ENCODE measurements at regions not wholly inside any gene's neighbourhood (a gene's known extent, or its start where the extent isn't known, plus 50 kb on each side); places are given as distances from the start of the nearest gene placed in this dataset.

DNA sequence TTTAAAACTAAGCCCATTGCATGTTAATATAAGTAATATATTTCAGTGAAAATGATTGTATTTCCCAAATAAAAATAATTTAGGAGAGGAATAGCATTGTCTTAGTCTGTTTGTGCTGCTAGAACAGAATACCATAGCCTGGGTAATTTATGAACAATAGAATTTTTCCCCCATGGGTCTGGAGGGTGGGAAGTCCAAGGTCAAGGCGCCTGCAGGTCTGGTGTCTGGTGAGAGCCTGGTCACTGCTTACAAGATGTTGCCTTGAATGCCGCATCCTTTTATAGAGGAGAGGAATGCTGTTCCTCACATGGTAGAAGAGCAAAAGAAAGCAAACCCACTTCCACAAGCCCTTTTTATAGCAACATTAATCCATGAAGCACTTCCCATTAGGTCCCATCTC lies 161.3 kb upstream of the ZFHX3 start:
- H3K27me3 ChIP-seq, result no peaks in the 10 kb centered on the region
- H3K36me3 ChIP-seq, result no peaks in the 10 kb centered on the region
- no peak for DNase-seq (ENCODE audit: low spot score)
- H3K9me3 ChIP-seq, result no peaks in the 10 kb centered on the region
- H3K4me1 ChIP-seq, result no peaks in the 10 kb centered on the region
- no peak overlapping the region for H3K27ac ChIP-seq
- H3K4me3 ChIP-seq, result no peak overlapping the region
- no peak for TF ChIP-seq CTCF (IDR thresholded peaks at IDR 0.05)

DNA sequence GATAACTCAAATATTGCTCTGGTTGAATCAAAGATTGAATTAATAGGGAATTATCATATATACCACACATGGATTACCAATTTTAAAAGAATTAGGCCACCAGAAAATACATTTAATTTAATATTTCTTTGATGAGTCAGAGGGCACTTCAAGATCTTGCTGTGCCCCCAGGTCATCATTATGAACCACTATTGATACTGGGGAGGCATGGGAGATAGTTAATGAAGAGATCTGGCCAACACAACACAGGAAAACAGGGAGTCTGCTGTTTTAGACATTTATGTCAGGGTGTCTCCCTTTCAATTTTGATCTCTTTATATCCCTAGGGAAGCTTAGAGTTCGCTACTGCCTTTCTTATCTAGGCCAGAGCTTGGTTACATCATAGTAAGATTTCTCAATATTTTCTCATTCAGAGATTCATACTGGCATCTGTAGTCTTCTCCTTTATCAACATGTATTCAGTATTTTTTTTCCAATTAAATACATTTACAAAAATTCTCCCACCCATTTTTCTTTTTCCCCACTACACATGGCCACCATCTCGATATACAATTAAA lies 158.3 kb upstream of the ZFHX3 start:
- no peaks in the 10 kb centered on the region for H3K36me3 ChIP-seq
- H3K27me3 ChIP-seq, result no peaks in the 10 kb centered on the region
- no peak for TF ChIP-seq CTCF (IDR thresholded peaks at IDR 0.05)
- no peak overlapping the region for H3K27ac ChIP-seq
- H3K4me3 ChIP-seq, result no peak overlapping the region
- H3K9me3 ChIP-seq, result no peaks in the 10 kb centered on the region
- DNase-seq (ENCODE audit: low spot score), result no peak
- no peaks in the 10 kb centered on the region for H3K4me1 ChIP-seq

GRCh38 chr16:73205153-73205886 lies 157.4 kb upstream of the ZFHX3 start:
- H3K4me3 ChIP-seq, result no peak overlapping the region
- H3K27ac ChIP-seq, result no peak overlapping the region
- H3K36me3 ChIP-seq, result no peaks in the 10 kb centered on the region
- DNase-seq (ENCODE audit: low spot score), result no peak
- no peaks in the 10 kb centered on the region for H3K4me1 ChIP-seq
- TF ChIP-seq CTCF (IDR thresholded peaks at IDR 0.05), result no peak
- H3K9me3 ChIP-seq, result no peaks in the 10 kb centered on the region
- H3K27me3 ChIP-seq, result no peaks in the 10 kb centered on the region

DNA sequence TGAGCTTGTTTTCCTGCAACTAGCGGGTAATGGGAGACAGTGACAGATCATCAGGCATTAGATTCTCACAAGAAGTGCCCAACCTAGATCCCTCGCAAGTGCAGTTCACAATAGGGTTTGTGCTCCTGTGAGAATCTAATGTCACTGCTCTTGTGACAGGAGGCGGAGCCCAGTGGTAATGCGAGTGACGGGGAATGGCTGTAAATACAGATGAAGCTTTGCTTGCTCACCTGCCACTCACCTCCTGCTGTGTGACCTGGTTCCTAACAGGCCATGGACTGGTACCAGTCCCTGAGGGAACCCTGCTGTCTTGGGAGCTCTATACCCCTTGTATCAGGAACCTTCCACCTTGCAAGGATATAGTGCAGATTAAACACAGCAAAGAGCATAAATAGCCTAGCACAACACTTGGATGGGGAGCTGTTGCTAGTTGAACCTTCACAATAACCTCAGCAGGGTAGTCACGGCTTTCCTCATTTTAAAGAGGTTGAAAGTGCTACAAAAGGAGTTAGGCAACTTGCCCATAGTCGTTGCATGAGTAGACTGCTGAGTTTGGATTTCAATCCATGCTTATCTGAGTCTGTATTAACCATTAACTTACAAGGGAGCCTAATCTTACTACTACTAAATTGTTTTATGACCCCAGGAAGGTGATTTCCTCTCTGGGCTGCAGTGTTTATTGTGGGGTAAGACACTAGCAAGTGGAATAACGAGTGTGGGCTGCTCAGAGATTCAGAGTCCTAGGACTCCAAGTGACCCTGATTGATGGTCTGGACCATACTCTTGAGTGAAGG lies 156.6 kb upstream of the ZFHX3 start:
- Histone ChIP-seq H3K27ac (no peak overlapping the region), H3K4me3 (no peak overlapping the region), H3K27me3 (no peaks in the 10 kb centered on the region), H3K4me1 (no peaks in the 10 kb centered on the region), H3K36me3 (no peaks in the 10 kb centered on the region), H3K9me3 (no peaks in the 10 kb centered on the region)
- no peak for TF ChIP-seq CTCF (IDR thresholded peaks at IDR 0.05)
- DNase-seq (ENCODE audit: low spot score), result no peak

DNA sequence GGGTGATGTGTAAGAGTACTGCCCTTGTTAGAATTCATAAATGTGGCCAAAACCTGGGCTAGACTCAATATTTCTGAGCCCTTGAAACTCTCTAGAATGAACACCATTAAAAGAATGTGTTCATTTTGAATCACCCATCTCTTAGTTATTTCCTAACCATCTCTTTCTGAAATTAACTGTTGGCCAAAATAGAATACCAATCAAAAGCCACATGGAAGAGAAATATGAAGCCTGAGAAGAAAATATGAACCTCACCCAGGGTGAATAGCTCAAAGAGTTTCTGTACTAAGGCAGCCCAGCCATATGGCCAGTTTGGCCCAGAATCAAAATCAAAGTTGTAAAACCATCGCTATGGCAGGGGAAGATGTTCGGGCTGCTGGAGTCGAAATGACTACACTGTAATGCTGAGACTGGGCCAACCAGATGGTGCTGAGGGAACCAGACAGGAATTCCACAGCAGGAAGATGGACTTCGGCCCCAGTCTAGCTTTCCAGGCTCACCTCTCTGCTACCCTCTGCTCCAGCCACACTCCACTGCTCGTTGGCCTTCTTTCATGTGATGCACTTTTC lies 154.3 kb upstream of the ZFHX3 start:
- DNase-seq (ENCODE audit: low spot score), result no peak
- Histone ChIP-seq H3K4me1 (no peaks in the 10 kb centered on the region), H3K4me3 (no peak overlapping the region), H3K27ac (no peak overlapping the region), H3K36me3 (no peaks in the 10 kb centered on the region), H3K9me3 (no peaks in the 10 kb centered on the region), H3K27me3 (no peaks in the 10 kb centered on the region)
- no peak for TF ChIP-seq CTCF (IDR thresholded peaks at IDR 0.05)
